ENCODE measurements at regions not wholly inside any gene's neighbourhood (a gene's known extent, or its start where the extent isn't known, plus 50 kb on each side); places are given as distances from the start of the nearest gene placed in this dataset.
"Not testable (repeated sequence)": the region's sequence is repeated elsewhere in the genome, so short reads cannot be mapped to it uniquely, and the experiment has no call there.

DNA sequence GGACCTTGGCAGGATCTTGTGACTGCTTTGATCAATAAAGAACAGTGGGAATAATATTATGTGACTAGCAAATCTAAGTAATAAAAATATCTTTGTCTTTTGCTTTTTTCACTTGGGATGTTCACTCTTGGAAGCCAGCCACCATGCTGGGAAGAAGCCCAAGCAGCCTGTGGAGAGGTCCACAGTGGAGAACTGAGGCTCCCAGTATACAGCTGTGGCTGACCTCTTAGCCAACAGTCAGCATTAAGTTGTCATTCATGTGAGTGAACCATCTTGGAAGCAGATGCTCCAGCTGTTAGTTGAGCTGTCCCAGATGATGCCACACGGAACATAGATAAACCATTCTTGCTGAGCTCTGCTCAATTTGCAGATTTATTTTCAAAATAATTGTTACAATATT, 160.0 kb downstream of the OSR1 start:
- no peak for DNase-seq

DNA sequence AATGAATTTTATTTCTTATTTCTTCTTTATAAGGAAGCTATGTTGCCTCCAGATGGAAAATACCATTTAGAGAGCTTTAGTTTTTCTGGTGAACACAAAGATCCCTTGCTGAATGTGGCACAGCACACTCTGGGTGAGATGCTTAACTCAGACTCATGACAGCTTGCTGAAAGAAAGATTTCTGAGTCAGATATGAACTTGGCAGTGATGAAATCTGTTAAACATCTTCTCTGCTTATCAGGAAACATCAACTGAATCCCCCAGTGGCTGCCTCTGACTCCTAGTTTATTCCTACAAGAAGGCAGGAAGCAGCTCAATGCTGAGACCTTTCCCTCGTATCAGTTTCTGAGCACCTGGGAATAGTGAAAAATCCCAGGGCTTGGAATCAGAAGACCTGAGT, 162.8 kb downstream of the OSR1 start:
- DNase-seq = peak; percentile 50

DNA sequence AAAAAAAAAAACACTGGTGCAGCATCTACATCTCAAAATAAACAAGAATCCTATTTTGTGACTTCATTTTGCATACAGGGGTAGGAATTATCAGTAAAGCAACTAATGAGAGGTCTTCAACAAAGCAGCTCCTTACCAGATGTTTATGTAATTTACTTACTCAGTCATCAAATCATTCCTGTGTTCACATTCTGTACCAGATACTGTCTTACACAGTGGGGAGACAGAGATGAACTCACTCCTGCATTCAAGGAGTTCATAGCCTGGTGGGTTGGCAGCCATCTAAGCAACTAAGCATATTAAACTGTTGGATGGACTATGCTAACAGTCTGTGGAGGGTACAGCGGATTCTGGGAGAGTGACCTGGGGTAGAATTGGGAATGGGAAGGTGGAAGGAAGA, 169.0 kb downstream of the OSR1 start:
- DNase-seq = no peak

GRCh38 chr2:19187323-19188020, 171.0 kb downstream of the OSR1 start:
- peak; percentile 27 for DNase-seq

GRCh38 chr2:19185086-19185485, 173.3 kb downstream of the OSR1 start:
- peak; percentile 55 for DNase-seq

- DNase-seq = no peak
These were observed 180.2 kb downstream of the OSR1 start for GRCh38 chr2:19178175-19178574.

GRCh38 chr2:19176977-19177376, 181.4 kb downstream of the OSR1 start:
- peak; percentile 38 for DNase-seq

- DNase-seq = no peak
These were observed 182.1 kb downstream of the OSR1 start for GRCh38 chr2:19176172-19176852.

GRCh38 chr2:19174176-19174575, 184.2 kb downstream of the OSR1 start:
- DNase-seq = no peak

DNA sequence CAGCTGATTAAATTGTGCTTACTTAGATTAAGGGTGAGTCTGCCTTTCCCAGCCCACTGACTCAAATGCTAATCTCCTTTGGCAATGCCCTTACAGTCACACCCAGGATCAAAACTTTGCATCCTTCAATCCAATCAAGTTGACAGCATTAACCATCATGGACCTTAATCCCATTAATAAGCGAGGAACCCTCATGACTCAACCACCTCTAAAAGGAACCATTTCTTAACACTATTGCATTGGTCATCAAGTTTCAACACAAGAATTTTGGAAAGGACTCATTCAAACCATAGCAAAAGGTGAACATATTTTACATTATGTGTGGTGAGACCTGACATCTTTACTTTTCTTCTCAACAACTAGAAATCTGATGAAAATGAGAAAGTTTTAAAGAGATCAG, 187.0 kb downstream of the OSR1 start:
- no peak for DNase-seq

- no peak for DNase-seq
These were observed 189.2 kb downstream of the OSR1 start for GRCh38 chr2:19169134-19169768.

DNA sequence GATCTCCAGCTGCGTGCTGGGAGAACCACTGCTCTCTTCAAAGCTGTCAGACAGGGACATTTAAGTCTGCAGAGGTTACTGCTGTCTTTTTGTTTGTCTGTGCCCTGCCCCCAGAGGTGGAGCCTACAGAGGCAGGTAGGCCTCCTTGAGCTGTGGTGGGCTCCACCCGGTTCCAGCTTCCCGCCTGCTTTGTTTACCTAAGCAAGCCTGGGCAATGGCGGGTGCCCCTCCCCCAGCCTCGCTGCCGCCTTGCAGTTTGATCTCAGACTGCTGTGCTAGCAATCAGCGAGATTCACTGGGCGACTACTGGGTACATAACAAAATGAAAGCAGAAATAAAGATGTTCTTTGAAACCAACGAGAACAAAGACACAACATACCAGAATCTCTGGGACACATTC, 194.3 kb downstream of the OSR1 start:
- not testable (repeated sequence) for DNase-seq

GRCh38 chr2:19158896-19159295, 199.5 kb downstream of the OSR1 start:
- no peak for DNase-seq

DNA sequence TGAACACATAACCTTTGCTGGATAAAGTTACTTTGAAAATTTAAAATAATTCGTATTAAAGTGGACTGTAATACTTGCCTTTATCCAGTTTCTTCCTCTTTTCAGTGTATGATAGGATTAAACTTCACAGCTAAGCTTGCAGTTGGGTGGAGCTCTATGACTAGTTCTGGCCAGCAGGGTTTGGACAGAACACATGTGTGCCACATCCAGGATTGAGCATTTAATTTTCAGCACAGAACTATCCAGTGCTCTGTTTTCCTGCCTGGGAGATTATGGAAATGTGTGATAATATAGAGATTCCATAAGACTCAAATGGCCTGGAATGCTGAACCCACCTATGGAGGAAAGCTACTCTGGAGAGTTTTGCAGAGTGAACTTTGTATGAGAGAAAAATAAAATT, 200.2 kb downstream of the OSR1 start:
- no peak for DNase-seq

DNA sequence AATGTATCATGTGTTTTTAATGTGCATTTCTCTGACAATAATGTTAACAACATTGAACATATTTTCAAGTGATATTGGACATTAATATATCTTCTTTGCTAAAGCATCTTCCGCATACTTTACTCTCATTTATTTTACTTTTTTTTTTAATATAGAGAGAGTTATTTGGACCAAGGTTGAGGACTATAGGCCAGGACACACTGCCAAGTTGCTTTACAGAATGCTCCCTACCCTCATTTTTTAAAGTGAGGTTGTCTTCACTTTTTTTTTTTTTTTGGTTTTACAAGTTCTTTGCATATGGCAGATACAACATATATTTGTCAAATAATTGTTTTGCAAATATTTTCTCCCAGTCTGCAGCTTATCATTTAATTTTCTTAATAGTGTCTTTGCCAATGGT, 201.8 kb downstream of the OSR1 start:
- DNase-seq = no peak

DNA sequence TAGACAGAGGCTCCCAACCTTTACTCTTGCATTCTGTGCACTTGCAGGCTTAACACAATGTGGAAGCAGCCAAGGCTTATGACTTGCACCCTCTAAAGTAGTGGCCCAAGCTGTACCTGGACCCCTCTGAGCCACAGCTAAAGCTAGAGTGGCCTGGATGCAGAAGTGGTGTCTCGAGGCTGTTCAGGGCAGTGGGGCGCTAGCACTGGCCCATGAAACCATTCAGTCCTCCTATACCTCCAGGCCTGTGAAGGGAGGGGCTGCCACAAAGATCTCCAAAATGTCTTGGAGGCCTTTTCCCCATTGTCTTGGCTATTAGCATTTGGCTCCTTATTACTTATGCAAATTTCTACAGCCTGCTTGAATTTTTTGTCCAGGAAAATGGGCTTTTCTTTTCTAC, 207.7 kb downstream of the OSR1 start:
- no peak for DNase-seq

DNA sequence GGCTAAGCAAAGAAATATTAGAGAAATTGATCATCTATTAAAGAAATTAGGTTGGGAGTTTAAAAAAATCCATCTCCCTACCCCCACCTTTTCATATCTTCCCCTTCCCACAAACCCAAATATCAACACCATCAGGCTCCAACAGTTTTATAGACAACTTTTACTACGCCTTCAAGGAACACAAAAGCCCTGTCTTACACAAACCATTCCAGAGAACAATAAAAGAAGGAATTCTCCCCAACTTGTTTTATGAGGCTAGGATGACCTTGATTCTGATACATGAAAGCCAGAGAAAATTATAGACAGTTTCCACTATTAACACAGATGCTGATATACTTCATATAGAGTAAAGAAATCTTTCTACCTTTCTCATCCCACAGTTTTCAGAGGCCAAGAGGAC, 211.6 kb downstream of the OSR1 start:
- no peak for DNase-seq

GRCh38 chr2:19141234-19142004, 217.0 kb downstream of the OSR1 start:
- DNase-seq = no peak

- DNase-seq = peak; percentile 89
These were observed 217.8 kb downstream of the OSR1 start for GRCh38 chr2:19140463-19141208.

- DNase-seq = no peak
These were observed 219.0 kb downstream of the OSR1 start for GRCh38 chr2:19139386-19139785.

DNA sequence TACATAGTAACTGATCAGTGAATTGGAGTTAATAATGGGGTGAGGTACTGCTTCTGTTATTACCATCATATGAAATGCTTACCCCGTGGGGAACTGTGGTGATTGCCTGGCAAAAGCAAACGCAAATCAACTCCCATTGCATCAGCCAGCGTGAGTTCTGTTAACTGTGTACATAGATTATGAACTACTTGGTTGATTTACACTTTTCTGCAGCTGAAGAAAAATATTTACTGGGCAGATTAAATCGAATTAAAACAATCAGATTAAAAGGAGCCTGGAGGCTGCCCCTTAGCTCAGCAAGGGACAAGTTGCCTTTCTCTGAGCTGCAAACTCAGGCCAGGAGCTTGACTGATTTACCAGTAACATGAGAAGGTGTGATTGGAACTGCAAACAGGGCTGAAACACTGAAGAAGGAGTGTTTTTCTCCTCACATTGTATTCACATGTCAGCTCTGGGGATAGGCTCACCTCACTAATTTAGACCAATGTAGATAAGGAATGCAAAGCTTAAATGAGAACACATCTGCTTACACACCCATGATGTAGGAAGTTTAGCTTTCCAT, 220.1 kb downstream of the OSR1 start:
- DNase-seq = no peak

DNA sequence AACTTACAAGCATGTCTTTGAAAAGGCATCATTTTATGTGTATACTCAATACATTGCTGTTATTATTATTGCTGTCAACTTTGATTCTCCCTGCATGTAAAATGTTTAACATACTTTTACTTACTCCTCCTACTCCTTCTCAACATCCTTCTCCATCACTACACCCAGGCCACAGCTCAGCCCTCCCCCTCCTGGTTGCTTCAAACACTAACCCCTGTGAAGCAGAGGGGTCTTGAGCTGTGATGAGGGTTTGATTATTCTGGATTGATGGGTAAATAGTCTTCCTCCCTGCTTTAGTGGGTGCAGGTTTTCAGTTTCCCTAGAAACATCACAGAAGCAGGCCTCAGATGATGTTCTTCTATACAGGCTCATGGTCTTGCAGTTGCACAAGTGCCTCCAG, 221.0 kb downstream of the OSR1 start:
- DNase-seq = peak; percentile 13

All from fibroblast of skin of scalp (primary cell).